H1 (cell line): ENCODE measurements at regions not wholly inside any gene's neighbourhood (a gene's known extent, or its start where the extent isn't known, plus 50 kb on each side); places are given as distances from the start of the nearest gene placed in this dataset.

Experiments
- ZNF274 ChIP-seq: IDR thresholded peaks from 2 replicates; pipeline ENCODE4 v1.7.0; 2012; ENCODE audit warnings: low read length, borderline replicate concordance; ENCODE audit errors: extremely low read depth

DNA sequence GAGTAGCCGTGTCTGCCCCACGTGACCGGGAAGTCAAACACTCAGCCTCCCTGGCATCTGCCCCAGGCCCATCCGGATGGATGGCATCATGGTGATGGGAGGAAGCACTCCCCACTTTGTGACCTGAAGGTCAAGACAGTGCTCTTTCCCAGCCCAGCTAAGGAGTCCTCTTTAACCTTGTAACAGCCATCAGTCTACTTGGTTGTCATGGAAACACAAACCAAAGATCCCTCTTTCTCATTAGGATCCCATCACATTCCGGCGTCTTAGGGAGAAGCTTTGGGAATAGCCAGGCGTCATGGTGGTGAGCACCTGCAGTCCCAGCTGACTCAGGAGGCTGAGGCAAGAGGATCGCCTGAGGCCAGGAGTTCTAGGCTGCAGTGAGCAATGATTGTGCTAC is 90.9 kb upstream of the FOXC1 start (continued):
- TF ChIP-seq ZNF274, result no peak
